Panc1 (cell line): ENCODE measurements at regions not wholly inside any gene's neighbourhood (a gene's known extent, or its start where the extent isn't known, plus 50 kb on each side); places are given as distances from the start of the nearest gene placed in this dataset.

Source experiments
- CTCF ChIP-seq: fragments of 450-650 bp; IDR thresholded peaks from 2 replicates; pipeline ENCODE4 v1.5.1; 2017; ENCODE audit warnings: mild to moderate bottlenecking
- POLR2AphosphoS5 ChIP-seq: IDR thresholded peaks from 2 replicates; pipeline ENCODE4 v1.6.1; 2012; ENCODE audit warnings: mild to moderate bottlenecking, low read depth, low read length, moderate library complexity
- SIN3A ChIP-seq: IDR thresholded peaks from 2 replicates; pipeline ENCODE4 v1.6.1; 2012; ENCODE audit warnings: low read depth, mild to moderate bottlenecking, low read length, moderate library complexity, borderline replicate concordance; ENCODE audit not compliant: insufficient read depth

DNA sequence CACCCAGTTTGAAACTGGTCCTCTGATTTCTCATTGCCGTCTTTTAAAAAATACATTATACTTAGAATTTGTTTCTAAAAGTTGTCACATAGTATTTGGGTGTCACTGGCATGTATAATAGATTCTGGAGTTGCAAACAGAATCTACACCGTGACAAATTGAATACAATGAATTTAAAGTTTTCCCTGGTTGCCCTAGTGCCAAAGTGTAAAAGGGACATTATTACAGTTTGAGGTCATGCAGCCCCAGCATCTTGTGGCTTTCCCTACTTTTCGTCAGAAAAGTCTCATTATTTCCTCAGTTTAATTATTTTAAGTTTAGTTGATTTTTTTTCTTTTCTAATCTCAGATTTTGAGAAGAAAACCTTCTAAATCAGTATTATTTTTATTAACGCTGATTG, 155.9 kb downstream of the DISP1 start:
- no peak for TF ChIP-seq CTCF
- TF ChIP-seq POLR2AphosphoS5 = no peak
- no peak for TF ChIP-seq SIN3A
